H1 (cell line): ENCODE measurements at regions not wholly inside any gene's neighbourhood (a gene's known extent, or its start where the extent isn't known, plus 50 kb on each side); places are given as distances from the start of the nearest gene placed in this dataset.

ENCODE experiments used
- CTCF ChIA-PET: fragments of 300-600 bp; sonication (Branson Sonifier 250); formaldehyde crosslinking; loops from one replicate; lab custom pipeline; 2021; ENCODE audit not compliant: partially characterized antibody; lab: Charles Lee
- POLR2A ChIA-PET: fragments of 300-600 bp; sonication (Branson Sonifier 250); formaldehyde crosslinking; loops from one replicate; lab custom pipeline; 2021; ENCODE audit warnings: inconsistent platforms; ENCODE audit not compliant: partially characterized antibody; lab: Charles Lee
- DNase-seq, 2 experiments: peaks; one replicate each; pipeline versions ENCODE4 v3.0.0 to v3.0.0-alpha.2; 2010 to 2022; ENCODE audit warnings: low spot score in 2 of 2, low read depth in 1 of 2, mixed read lengths in 1 of 2
- FAIRE-seq: peaks from 2 replicates; lab custom pipeline; 2011; peaks lifted over from hg19 to GRCh38; lab: Jason Lieb, UNC
- H2AFZ ChIP-seq: 2 replicates; pipeline ENCODE4 v1.8.1; 2012; ENCODE audit warnings: low read length, inconsistent platforms
- H2AK5ac ChIP-seq: 2 replicates; pipeline ENCODE4 v1.6.1; 2013; ENCODE audit warnings: low read depth, low read length
- H2BK120ac ChIP-seq: replicated peaks from 2 replicates; pipeline ENCODE3; 2013; ENCODE audit warnings: low read depth, low read length, inconsistent platforms
- H2BK12ac ChIP-seq: 2 replicates; pipeline ENCODE4 v1.6.1; 2013; ENCODE audit warnings: low read depth, low read length
- H2BK15ac ChIP-seq: 2 replicates; pipeline ENCODE4 v1.6.1; 2013; ENCODE audit warnings: low read length
- H2BK20ac ChIP-seq: 2 replicates; pipeline ENCODE4 v1.6.1; 2013; ENCODE audit warnings: low read length
- H2BK5ac ChIP-seq: 2 replicates; pipeline ENCODE4 v1.6.1; 2013; ENCODE audit warnings: low read depth, low read length
- H3K14ac ChIP-seq: 2 replicates; pipeline ENCODE4 v1.6.1; 2013; ENCODE audit warnings: inconsistent platforms; ENCODE audit not compliant: insufficient read length
- H3K18ac ChIP-seq: 2 replicates; pipeline ENCODE4 v1.6.1; 2013; ENCODE audit warnings: low read length; ENCODE audit errors: extremely low read depth
- H3K23ac ChIP-seq: 2 replicates; pipeline ENCODE4 v1.6.1; 2013; ENCODE audit warnings: inconsistent platforms; ENCODE audit not compliant: insufficient read length
- H3K23me2 ChIP-seq: 2 replicates; pipeline ENCODE4 v1.6.1; 2013; ENCODE audit warnings: low read depth, low read length
- H3K27ac ChIP-seq: 2 replicates; pipeline ENCODE4 v1.6.1; 2011; ENCODE audit warnings: low read depth, low read length, inconsistent platforms
- H3K27me3 ChIP-seq, 4 experiments: replicated peaks in 1 of 4; 1 replicate in 1 of 4; 2 replicates in 3 of 4; pipeline versions ENCODE4 v1.6.1 to v1.8.1; 2011 to 2013; ENCODE audit warnings: low read length in 3 of 4, mild to moderate bottlenecking in 3 of 4, inconsistent platforms in 2 of 4, mixed read lengths in 2 of 4, moderate library complexity in 1 of 4; ENCODE audit not compliant: control insufficient read depth in 3 of 4, insufficient read depth in 3 of 4; ENCODE audit errors: extremely low read depth in 1 of 4
- H3K36me3 ChIP-seq, 4 experiments: 2 replicates each; pipeline versions ENCODE4 v1.6.1 to v1.8.1; 2011 to 2013; ENCODE audit warnings: mild to moderate bottlenecking in 4 of 4, low read length in 3 of 4, moderate library complexity in 2 of 4, control low read depth in 1 of 4, inconsistent platforms in 1 of 4; ENCODE audit not compliant: insufficient read depth in 4 of 4, control insufficient read depth in 2 of 4
- H3K4ac ChIP-seq: replicated peaks from 2 replicates; pipeline ENCODE3; 2013; ENCODE audit warnings: low read length, low read depth, mixed read lengths, inconsistent platforms; ENCODE audit not compliant: insufficient read length
- H3K4me1 ChIP-seq, 4 experiments: replicated peaks in 1 of 4; 1 replicate in 1 of 4; 2 replicates in 3 of 4; pipeline versions ENCODE4 v1.6.1 to v1.8.1; 2011 to 2013; ENCODE audit warnings: low read length in 3 of 4, inconsistent platforms in 2 of 4, mixed read lengths in 1 of 4; ENCODE audit not compliant: insufficient read depth in 4 of 4, control insufficient read depth in 3 of 4
- H3K4me2 ChIP-seq, 2 experiments: 2 replicates each; pipeline versions ENCODE4 v1.6.1 to v1.8.1; 2011 to 2013; ENCODE audit warnings: low read depth in 2 of 2, low read length in 2 of 2, control low read depth in 1 of 2, inconsistent platforms in 1 of 2, mild to moderate bottlenecking in 1 of 2; ENCODE audit not compliant: insufficient read depth in 1 of 2
- H3K4me3 ChIP-seq, 4 experiments: fragments of 200-600, 300-600 bp in 1 of 4; sonication (generic), shearing (Covaris generic), sonication (Bioruptor Twin) in 1 of 4; 2 replicates each; pipeline versions ENCODE4 v1.5.1 to v1.8.1; 2011 to 2016; ENCODE audit warnings: low read length in 4 of 4, low read depth in 3 of 4, control low read depth in 2 of 4, inconsistent platforms in 2 of 4, mild to moderate bottlenecking in 2 of 4, mixed read lengths in 1 of 4, moderate library complexity in 1 of 4; ENCODE audit not compliant: insufficient read depth in 2 of 4; ENCODE audit errors: extremely low read depth in 1 of 4
- H3K56ac ChIP-seq: replicated peaks from 2 replicates; pipeline ENCODE3; 2013; ENCODE audit warnings: low read depth, mild to moderate bottlenecking, mixed read lengths, low read length, inconsistent platforms; ENCODE audit not compliant: insufficient read length
- H3K79me1 ChIP-seq: 2 replicates; pipeline ENCODE4 v1.6.1; 2013; ENCODE audit warnings: low read depth, low read length, control low read depth
- H3K79me2 ChIP-seq, 2 experiments: 2 replicates each; pipeline versions ENCODE4 v1.6.1 to v1.8.1; 2012 to 2013; ENCODE audit warnings: low read length in 2 of 2, mild to moderate bottlenecking in 2 of 2, inconsistent platforms in 1 of 2; ENCODE audit not compliant: insufficient read depth in 2 of 2, control insufficient read depth in 1 of 2
- H3K9ac ChIP-seq, 4 experiments: replicated peaks in 1 of 4; 1 replicate in 1 of 4; 2 replicates in 3 of 4; pipeline versions ENCODE4 v1.6.1 to v1.8.1; 2011 to 2013; ENCODE audit warnings: low read depth in 3 of 4, low read length in 3 of 4, control low read depth in 2 of 4, mild to moderate bottlenecking in 2 of 4, moderate library complexity in 2 of 4, inconsistent platforms in 1 of 4; ENCODE audit errors: extremely low read depth in 1 of 4
- H3K9me3 ChIP-seq, 2 experiments: 2 replicates each; pipeline versions ENCODE4 v1.6.1 to v1.8.1; 2012 to 2013; ENCODE audit warnings: mild to moderate bottlenecking in 2 of 2, moderate library complexity in 2 of 2, control low read depth in 1 of 2, inconsistent platforms in 1 of 2, low read depth in 1 of 2, low read length in 1 of 2, mixed read lengths in 1 of 2; ENCODE audit not compliant: insufficient read depth in 2 of 2
- H4K20me1 ChIP-seq, 2 experiments: replicated peaks in 1 of 2; 2 replicates each; pipeline versions ENCODE3 to v1.8.1; 2011 to 2013; ENCODE audit warnings: inconsistent platforms in 2 of 2, low read length in 2 of 2, mild to moderate bottlenecking in 1 of 2; ENCODE audit not compliant: insufficient read depth in 2 of 2, control insufficient read depth in 1 of 2
- H4K5ac ChIP-seq: 2 replicates; pipeline ENCODE4 v1.6.1; 2013; ENCODE audit warnings: low read length, low read depth, mixed read lengths, inconsistent platforms; ENCODE audit not compliant: insufficient read length
- H4K8ac ChIP-seq: 2 replicates; pipeline ENCODE4 v1.8.0; 2013; ENCODE audit warnings: mild to moderate bottlenecking, moderate library complexity, low read length, inconsistent platforms; ENCODE audit not compliant: insufficient read depth; ENCODE audit errors: extremely low read depth
- H4K91ac ChIP-seq: replicated peaks from 2 replicates; pipeline ENCODE3; 2013; ENCODE audit warnings: low read length, mixed read lengths, inconsistent platforms; ENCODE audit not compliant: insufficient read length
- EP300 ChIP-seq, 2 experiments: IDR thresholded peaks; 1 replicate in 1 of 2; 2 replicates in 1 of 2; pipeline ENCODE4 v1.6.1; 2011 to 2012; ENCODE audit warnings: low read depth in 2 of 2, low read length in 2 of 2, mild to moderate bottlenecking in 2 of 2, borderline replicate concordance in 1 of 2, inconsistent platforms in 1 of 2, moderate library complexity in 1 of 2
- GABPA ChIP-seq: IDR thresholded peaks from 2 replicates; pipeline ENCODE4 v1.6.1; 2011; ENCODE audit warnings: mild to moderate bottlenecking, low read length, moderate library complexity, borderline replicate concordance; ENCODE audit not compliant: insufficient read depth
- KDM4A ChIP-seq: IDR thresholded peaks from one replicate; pipeline ENCODE4 v1.7.1; 2012; ENCODE audit warnings: low read depth, mild to moderate bottlenecking, moderate library complexity, low read length, inconsistent platforms; ENCODE audit not compliant: severe bottlenecking
- SIN3A ChIP-seq, 2 experiments: IDR thresholded peaks in 1 of 2; conservative IDR thresholded peaks in 1 of 2; 2 replicates each; pipeline ENCODE4 v1.6.1; 2011 to 2012; ENCODE audit warnings: low read length in 2 of 2, improper control_type of control experiment in 1 of 2, low read depth in 1 of 2, mild to moderate bottlenecking in 1 of 2
- SIX5 ChIP-seq: IDR thresholded peaks from 2 replicates; pipeline ENCODE4 v1.6.1; 2011; ENCODE audit warnings: mild to moderate bottlenecking, low read depth, low read length
- WGBS, 2 experiments: shearing (Covaris generic) in 1 of 2; methylation state at CpG; one replicate each; pipeline versions ENCODE4 v1.1.6 to v1.1.7; 2013 to 2015; ENCODE audit warnings: low lambda C conversion rate in 2 of 2, mixed read lengths in 2 of 2, inconsistent platforms in 1 of 2, low coverage in 1 of 2, missing lambda C conversion rate in 1 of 2; ENCODE audit not compliant: insufficient replicate concordance in 2 of 2, insufficient coverage in 1 of 2, insufficient read length in 1 of 2; ENCODE audit errors: extremely low coverage in 1 of 2, missing lambda C conversion rate in 1 of 2; 5-methylcytosine and 5-hydroxymethylcytosine counted together

- Histone ChIP-seq H3K9ac (no peak overlapping the region), H2BK12ac (no peak overlapping the region), H3K4me3 (no peak overlapping the region), H4K8ac (no peak overlapping the region), H3K36me3 (no peaks in the 10 kb centered on the region), H4K20me1 (no peaks in the 10 kb centered on the region)
- CTCF ChIA-PET, result no interaction called here
- TF ChIP-seq SIN3A (conservative IDR thresholded peaks at IDR 0.05 in 1 of 2, IDR thresholded peaks at IDR 0.05 in 1 of 2; ENCODE audit: low read depth in 1 of 2, low read length in 2 of 2), result no peak
- TF ChIP-seq GABPA, result no peak
- TF ChIP-seq KDM4A, result no peak
- TF ChIP-seq SIX5, result no peak
- no peak for TF ChIP-seq EP300 (IDR thresholded peaks at IDR 0.05; ENCODE audit: borderline replicate concordance in 1 of 2, low read depth in 2 of 2, low read length in 2 of 2)
- TF ChIP-seq, all 59 proteins: peak for 0
- Histone ChIP-seq H3K79me2 (no peaks in the 10 kb centered on the region), H4K5ac (no peak overlapping the region), H3K4ac (no peak overlapping the region), H3K56ac (no peak overlapping the region), H3K79me1 (no peaks in the 10 kb centered on the region), H3K27ac (no peak overlapping the region), H3K4me2 (no peak overlapping the region), H2AK5ac (no peak overlapping the region), H3K23me2 (no peaks in the 10 kb centered on the region), H2BK15ac (0 out of 2 replicates have a peak overlapping the region, but pooled peaks have one; percentile 8), H3K27me3 (no peaks in the 10 kb centered on the region), H2BK20ac (no peak overlapping the region), H3K14ac (no peak overlapping the region), H2BK120ac (no peak overlapping the region), H3K23ac (no peak overlapping the region), H3K18ac (no peak overlapping the region), H3K9me3 (no peaks in the 10 kb centered on the region), H2BK5ac (no peak overlapping the region), H2AFZ (no peak overlapping the region), H3K4me1 (no peaks in the 10 kb centered on the region), H4K91ac (no peak overlapping the region)
- no peak for DNase-seq
- FAIRE-seq, result no peak
- POLR2A ChIA-PET, result no interaction called here
- 91% methylated on average over 2 of the region's 2 CpGs; no CpG with 5 or more reads in 1 of the 2 experiments for WGBS, 2 experiments
Measured at GRCh38 chr12:58071994-58072393, 130.6 kb downstream of the ATP23 start.
